GM23338 (cell line): ENCODE measurements at regions not wholly inside any gene's neighbourhood (a gene's known extent, or its start where the extent isn't known, plus 50 kb on each side); places are given as distances from the start of the nearest gene placed in this dataset.

Source experiments
- ATAC-seq: fragments of 200-7000 bp; cut with Tn5 transposase; 3 replicates; pipeline ENCODE4 v1.9.1; 2020
- DNase-seq: peaks from one replicate; pipeline ENCODE4 v3.0.0-alpha.2; 2015; ENCODE audit warnings: low spot score
- H2AFZ ChIP-seq: fragments of 200-600 bp; sonication (generic); 2 replicates; pipeline ENCODE4 v1.8.0; 2016; ENCODE audit warnings: antibody characterized with exemption, mild to moderate bottlenecking, moderate library complexity
- H3F3A ChIP-seq: fragments of 200-600 bp; sonication (generic); replicated peaks from 2 replicates; pipeline ENCODE4 v1.8.0; 2017; ENCODE audit warnings: antibody characterized with exemption, mixed run types, low read depth
- H3K27ac ChIP-seq: fragments of 200-600 bp; sonication (generic); 2 replicates; pipeline ENCODE4 v1.6.1; 2016; ENCODE audit warnings: low read depth
- H3K27me3 ChIP-seq: fragments of 200-600 bp; sonication (generic); 2 replicates; pipeline ENCODE4 v1.8.0; 2016; ENCODE audit warnings: mild to moderate bottlenecking, mixed run types, moderate library complexity; ENCODE audit not compliant: insufficient read depth
- H3K36me3 ChIP-seq: fragments of 200-600 bp; sonication (generic); 2 replicates; pipeline ENCODE4 v1.8.0; 2016; ENCODE audit warnings: mild to moderate bottlenecking; ENCODE audit not compliant: insufficient read depth
- H3K4me1 ChIP-seq: fragments of 200-600 bp; sonication (generic); 2 replicates; pipeline ENCODE4 v1.8.0; 2016; ENCODE audit warnings: mild to moderate bottlenecking, moderate library complexity; ENCODE audit not compliant: insufficient read depth
- H3K4me2 ChIP-seq: fragments of 200-600 bp; sonication (generic); 2 replicates; pipeline ENCODE4 v1.7.1; 2017; ENCODE audit warnings: mixed run types
- H3K4me3 ChIP-seq: fragments of 200-600 bp; sonication (generic); 2 replicates; pipeline ENCODE4 v1.6.1; 2016; ENCODE audit warnings: mixed run types
- H3K79me2 ChIP-seq: fragments of 200-600 bp; sonication (generic); replicated peaks from 2 replicates; pipeline ENCODE4 v1.8.0; 2017; ENCODE audit warnings: mild to moderate bottlenecking; ENCODE audit not compliant: insufficient read depth
- H3K9me2 ChIP-seq: fragments of 200-600 bp; sonication (generic); 2 replicates; pipeline ENCODE4 v1.8.0; 2017; ENCODE audit not compliant: insufficient read depth
- H4K20me1 ChIP-seq: fragments of 200-600 bp; sonication (generic); replicated peaks from 2 replicates; pipeline ENCODE4 v1.8.0; 2017; ENCODE audit warnings: mild to moderate bottlenecking; ENCODE audit not compliant: insufficient read depth
- H3K27ac Mint-ChIP-seq: 2 replicates; pipeline ENCODE4 v1.8.0; 2020; ENCODE audit warnings: inconsistent platforms, mild to moderate bottlenecking, moderate library complexity, mixed read lengths
- H3K27me3 Mint-ChIP-seq: 3 replicates; pipeline ENCODE4 v1.8.0; 2022; ENCODE audit warnings: low read depth, mild to moderate bottlenecking, moderate library complexity, mixed read lengths, inconsistent platforms; ENCODE audit not compliant: insufficient read depth, poor library complexity
- H3K36me3 Mint-ChIP-seq: 3 replicates; pipeline ENCODE4 v1.8.0; 2021; ENCODE audit warnings: low read depth, mild to moderate bottlenecking, inconsistent platforms, moderate library complexity, mixed read lengths
- H3K4me1 Mint-ChIP-seq: 3 replicates; pipeline ENCODE4 v1.8.0; 2020; ENCODE audit warnings: mild to moderate bottlenecking, inconsistent platforms, mixed read lengths
- H3K4me3 Mint-ChIP-seq: 3 replicates; pipeline ENCODE4 v1.8.0; 2021; ENCODE audit warnings: moderate library complexity, mild to moderate bottlenecking, inconsistent platforms, mixed read lengths
- H3K9me3 Mint-ChIP-seq: 3 replicates; pipeline ENCODE4 v1.8.0; 2020; ENCODE audit warnings: moderate library complexity, mild to moderate bottlenecking, inconsistent platforms, mixed read lengths
- CREB1 ChIP-seq: fragments of 250-450 bp; sonication (Bioruptor Pico); IDR thresholded peaks from 2 replicates; pipeline ENCODE4 v1.5.0; 2020; ENCODE audit warnings: low read depth, mild to moderate bottlenecking, moderate library complexity
- CTCF ChIP-seq, 2 experiments: fragments of 200-600 bp in 1 of 2; sonication (generic) in 1 of 2; conservative IDR thresholded peaks; 2 replicates each; pipeline versions ENCODE4 v1.5.1 to v1.6.1; 2016 to 2017; ENCODE audit warnings: antibody characterized with exemption in 2 of 2, low read depth in 2 of 2, mild to moderate bottlenecking in 2 of 2, moderate library complexity in 1 of 2
- JUNB ChIP-seq: IDR thresholded peaks from one replicate; pipeline ENCODE4 v1.6.1; 2016; ENCODE audit warnings: antibody characterized with exemption; ENCODE audit not compliant: unreplicated experiment
- NANOG ChIP-seq: IDR thresholded peaks from 2 replicates; pipeline ENCODE4 v1.6.1; 2016; ENCODE audit warnings: antibody characterized with exemption, borderline replicate concordance
- STAT1 ChIP-seq: IDR thresholded peaks from one replicate; pipeline ENCODE4 v1.6.1; 2016; ENCODE audit warnings: antibody characterized with exemption; ENCODE audit not compliant: unreplicated experiment
- ZNF331 ChIP-seq: fragments of 250-450 bp; sonication (Bioruptor Pico); IDR thresholded peaks from 2 replicates; pipeline ENCODE4 v1.5.0; 2020; ENCODE audit warnings: low read depth, mild to moderate bottlenecking, moderate library complexity
- ZNF462 ChIP-seq: fragments of 250-450 bp; sonication (Bioruptor Pico); IDR thresholded peaks from 2 replicates; pipeline ENCODE4 v1.5.0; 2020; ENCODE audit warnings: mild to moderate bottlenecking, moderate library complexity

- ATAC-seq, result no peak
- H3K4me3 ChIP-seq, result no peak overlapping the region
- peak overlapping the region; percentile 85 for H2AFZ ChIP-seq
- peak overlapping the region; percentile 55; the same call in 1 of the 2 replicates for H3K4me2 ChIP-seq
- DNase-seq, result peak; percentile 23
- Mint-ChIP-seq H3K27me3 (no peaks in the 10 kb centered on the region), H3K4me1 (peaks cover 9% of the 10 kb centered on the region; the same call in 2 of the 3 replicates), H3K36me3 (no peaks in the 10 kb centered on the region), H3K9me3 (no peaks in the 10 kb centered on the region; the same call in 2 of the 3 replicates), H3K27ac (no peak overlapping the region), H3K4me3 (no peak overlapping the region)
- no peak overlapping the region for H3K27ac ChIP-seq
- peaks cover 8% of the 10 kb centered on the region; the same call in 1 of the 2 replicates for H3K4me1 ChIP-seq
- no peaks in the 10 kb centered on the region for H3K36me3 ChIP-seq
- no peaks in the 10 kb centered on the region for H3K27me3 ChIP-seq
- no peaks in the 10 kb centered on the region for H3K9me2 ChIP-seq
- TF ChIP-seq CTCF (conservative IDR thresholded peaks at IDR 0.05; ENCODE audit: low read depth in 2 of 2), result no peak
- TF ChIP-seq NANOG, result no peak
- no peak for TF ChIP-seq ZNF331
- TF ChIP-seq CREB1, result no peak
- no peak for TF ChIP-seq JUNB
- no peak for TF ChIP-seq ZNF462 (CRISPR knock-in tag)
- no peak for TF ChIP-seq STAT1
- H4K20me1 ChIP-seq, result no peaks in the 10 kb centered on the region
- no peaks in the 10 kb centered on the region for H3K79me2 ChIP-seq
- no peaks in the 10 kb centered on the region for H3F3A ChIP-seq
These were observed 108.2 kb upstream of the CXCR4 start for GRCh38 chr2:136225950-136226835.
